Activated CD8-positive, alpha-beta memory T cell treated with anti-CD3 and anti-CD28 coated beads, Interleukin-2, amount 10 ng/mL, durations not matched to agents 7 days and 5 days (primary cell): ENCODE measurements at regions not wholly inside any gene's neighbourhood (a gene's known extent, or its start where the extent isn't known, plus 50 kb on each side); places are given as distances from the start of the nearest gene placed in this dataset.

Source experiments
- ATAC-seq: fragments of 150-1000 bp; cut with Tn5 transposase; one replicate; pipeline ENCODE4 v1.10.0; 2021; ENCODE audit warnings: moderate library complexity
- CTCF ChIA-PET: fragments of 350-600 bp; sonication (Branson Sonifier 250); formaldehyde crosslinking; loops from one replicate; lab custom pipeline; 2021; ENCODE audit warnings: antibody characterized with exemption; lab: Charles Lee
- DNase-seq: peaks from one replicate; pipeline ENCODE4 v3.0.0-alpha.2; 2020
- H3K27ac Mint-ChIP-seq: one replicate; pipeline ENCODE4 v1.8.0; 2021; ENCODE audit warnings: mild to moderate bottlenecking, mixed read lengths
- H3K27me3 Mint-ChIP-seq: one replicate; pipeline ENCODE4 v1.8.0; 2021; ENCODE audit warnings: mixed read lengths
- H3K36me3 Mint-ChIP-seq: one replicate; pipeline ENCODE4 v1.8.0; 2021; ENCODE audit warnings: mild to moderate bottlenecking, mixed read lengths
- H3K4me1 Mint-ChIP-seq: one replicate; pipeline ENCODE4 v1.8.0; 2021; ENCODE audit warnings: mixed read lengths
- H3K4me3 Mint-ChIP-seq: one replicate; pipeline ENCODE4 v1.8.0; 2021; ENCODE audit warnings: mild to moderate bottlenecking, moderate library complexity, mixed read lengths
- H3K9me3 Mint-ChIP-seq: one replicate; pipeline ENCODE4 v1.8.0; 2022; ENCODE audit warnings: low read depth, mixed read lengths

GRCh38 chr7:115476671-115477181 is 553.8 kb downstream of the TFEC start:
- H3K4me3 Mint-ChIP-seq, result peak overlapping the region; percentile 64
- no peak for DNase-seq
- peaks cover 18% of the 10 kb centered on the region for H3K4me1 Mint-ChIP-seq
- H3K36me3 Mint-ChIP-seq, result no peaks in the 10 kb centered on the region
- H3K9me3 Mint-ChIP-seq, result no peaks in the 10 kb centered on the region
- no peak for ATAC-seq
- CTCF ChIA-PET, result interaction anchor here (1.0 kb wide), 1 partner anchor 14 kb away, joined by 3 read pairs; no protein-coding TSS in a partner anchor
- H3K27me3 Mint-ChIP-seq, result peaks cover 35% of the 10 kb centered on the region
- no peak overlapping the region for H3K27ac Mint-ChIP-seq

- Mint-ChIP-seq H3K9me3 (no peaks in the 10 kb centered on the region), H3K27me3 (peaks cover 30% of the 10 kb centered on the region), H3K27ac (no peak overlapping the region), H3K4me1 (peaks cover 18% of the 10 kb centered on the region), H3K4me3 (no peak overlapping the region), H3K36me3 (no peaks in the 10 kb centered on the region)
- DNase-seq, result no peak
- CTCF ChIA-PET, result no interaction called here
- peak; percentile 70 for ATAC-seq
Measured at GRCh38 chr7:115475761-115476385, 554.0 kb downstream of the MDFIC start.

GRCh38 chr7:115475206-115475605 is 553.3 kb downstream of the MDFIC start:
- ATAC-seq (no peak), DNase-seq (no peak)
- no peak overlapping the region for H3K4me3 Mint-ChIP-seq
- peaks cover 26% of the 10 kb centered on the region for H3K27me3 Mint-ChIP-seq
- H3K27ac Mint-ChIP-seq, result no peak overlapping the region
- no peaks in the 10 kb centered on the region for H3K36me3 Mint-ChIP-seq
- H3K4me1 Mint-ChIP-seq, result peaks cover 18% of the 10 kb centered on the region
- no peaks in the 10 kb centered on the region for H3K9me3 Mint-ChIP-seq
- CTCF ChIA-PET, result no interaction called here

- peaks cover 17% of the 10 kb centered on the region for H3K27me3 Mint-ChIP-seq
Measured at GRCh38 chr7:115474137-115474536, 552.2 kb downstream of the MDFIC start.

GRCh38 chr7:115471891-115472290 is 550.0 kb downstream of the MDFIC start:
- CTCF ChIA-PET, result no interaction called here
- Mint-ChIP-seq H3K4me1 (peaks cover 16% of the 10 kb centered on the region), H3K27me3 (peaks cover 13% of the 10 kb centered on the region), H3K4me3 (no peak overlapping the region), H3K9me3 (no peaks in the 10 kb centered on the region), H3K27ac (no peak overlapping the region), H3K36me3 (no peaks in the 10 kb centered on the region)
- ATAC-seq, result no peak
- DNase-seq, result no peak

More at GRCh38 chr7:115474137-115474536, 552.2 kb downstream of the MDFIC start:
- Mint-ChIP-seq H3K27ac (no peak overlapping the region), H3K4me1 (peaks cover 18% of the 10 kb centered on the region), H3K4me3 (no peak overlapping the region), H3K36me3 (no peaks in the 10 kb centered on the region), H3K9me3 (no peaks in the 10 kb centered on the region)
- ATAC-seq, result no peak
- DNase-seq, result no peak
- CTCF ChIA-PET, result no interaction called here

GRCh38 chr7:115462301-115463015 is 540.6 kb downstream of the MDFIC start:
- peaks cover 6% of the 10 kb centered on the region for H3K27me3 Mint-ChIP-seq
- ATAC-seq (no peak), DNase-seq (no peak)
- CTCF ChIA-PET, result no interaction called here
- no peak overlapping the region for H3K4me3 Mint-ChIP-seq
- no peaks in the 10 kb centered on the region for H3K4me1 Mint-ChIP-seq
- no peaks in the 10 kb centered on the region for H3K36me3 Mint-ChIP-seq
- no peak overlapping the region for H3K27ac Mint-ChIP-seq
- H3K9me3 Mint-ChIP-seq, result no peaks in the 10 kb centered on the region

- H3K4me1 Mint-ChIP-seq, result no peaks in the 10 kb centered on the region
- no peak overlapping the region for H3K4me3 Mint-ChIP-seq
- H3K27ac Mint-ChIP-seq, result no peak overlapping the region
- CTCF ChIA-PET, result no interaction called here
- no peaks in the 10 kb centered on the region for H3K36me3 Mint-ChIP-seq
- no peaks in the 10 kb centered on the region for H3K27me3 Mint-ChIP-seq
- H3K9me3 Mint-ChIP-seq, result no peaks in the 10 kb centered on the region
- no peak for DNase-seq
- ATAC-seq, result no peak
Measured at GRCh38 chr7:115449689-115450088, 527.8 kb downstream of the MDFIC start.

GRCh38 chr7:115447495-115447894 is 525.6 kb downstream of the MDFIC start:
- Mint-ChIP-seq H3K36me3 (no peaks in the 10 kb centered on the region), H3K27me3 (no peaks in the 10 kb centered on the region), H3K4me3 (no peak overlapping the region), H3K27ac (no peak overlapping the region), H3K9me3 (no peaks in the 10 kb centered on the region), H3K4me1 (no peaks in the 10 kb centered on the region)
- no peak for ATAC-seq
- CTCF ChIA-PET, result no interaction called here
- no peak for DNase-seq

- H3K27ac Mint-ChIP-seq, result no peak overlapping the region
- H3K36me3 Mint-ChIP-seq, result no peaks in the 10 kb centered on the region
- ATAC-seq (no peak), DNase-seq (no peak)
- CTCF ChIA-PET, result no interaction called here
- no peaks in the 10 kb centered on the region for H3K9me3 Mint-ChIP-seq
- no peaks in the 10 kb centered on the region for H3K4me1 Mint-ChIP-seq
- H3K27me3 Mint-ChIP-seq, result no peaks in the 10 kb centered on the region
- H3K4me3 Mint-ChIP-seq, result no peak overlapping the region
Measured at GRCh38 chr7:115441033-115441432, 519.1 kb downstream of the MDFIC start.

GRCh38 chr7:115435178-115435577 is 513.3 kb downstream of the MDFIC start:
- H3K36me3 Mint-ChIP-seq, result no peaks in the 10 kb centered on the region
- no peak overlapping the region for H3K4me3 Mint-ChIP-seq
- H3K27me3 Mint-ChIP-seq, result no peaks in the 10 kb centered on the region
- CTCF ChIA-PET, result no interaction called here
- DNase-seq (no peak), ATAC-seq (no peak)
- no peaks in the 10 kb centered on the region for H3K9me3 Mint-ChIP-seq
- H3K27ac Mint-ChIP-seq, result no peak overlapping the region
- H3K4me1 Mint-ChIP-seq, result no peaks in the 10 kb centered on the region

GRCh38 chr7:115429918-115430317 is 508.0 kb downstream of the MDFIC start:
- CTCF ChIA-PET, result no interaction called here
- ATAC-seq, result no peak
- no peaks in the 10 kb centered on the region for H3K9me3 Mint-ChIP-seq
- no peak for DNase-seq
- H3K27ac Mint-ChIP-seq, result no peak overlapping the region
- no peaks in the 10 kb centered on the region for H3K36me3 Mint-ChIP-seq
- no peaks in the 10 kb centered on the region for H3K27me3 Mint-ChIP-seq
- H3K4me3 Mint-ChIP-seq, result no peak overlapping the region
- no peaks in the 10 kb centered on the region for H3K4me1 Mint-ChIP-seq

- CTCF ChIA-PET, result no interaction called here
- Mint-ChIP-seq H3K9me3 (no peaks in the 10 kb centered on the region), H3K4me1 (no peaks in the 10 kb centered on the region), H3K36me3 (no peaks in the 10 kb centered on the region), H3K27ac (no peak overlapping the region), H3K27me3 (no peaks in the 10 kb centered on the region), H3K4me3 (no peak overlapping the region)
- ATAC-seq (no peak), DNase-seq (no peak)
Measured at GRCh38 chr7:115417662-115418061, 495.8 kb downstream of the MDFIC start.

- no peak overlapping the region for H3K27ac Mint-ChIP-seq
- CTCF ChIA-PET, result no interaction called here
- H3K9me3 Mint-ChIP-seq, result no peaks in the 10 kb centered on the region
- ATAC-seq (no peak), DNase-seq (no peak)
- peaks cover 13% of the 10 kb centered on the region for H3K4me1 Mint-ChIP-seq
- no peak overlapping the region for H3K4me3 Mint-ChIP-seq
- no peaks in the 10 kb centered on the region for H3K27me3 Mint-ChIP-seq
- no peaks in the 10 kb centered on the region for H3K36me3 Mint-ChIP-seq
Measured at GRCh38 chr7:115410972-115411686, 489.2 kb downstream of the MDFIC start.

GRCh38 chr7:115410434-115410820 is 488.5 kb downstream of the MDFIC start:
- CTCF ChIA-PET, result no interaction called here

More at GRCh38 chr7:115410434-115410820, 488.5 kb downstream of the MDFIC start:
- no peak overlapping the region for H3K27ac Mint-ChIP-seq
- H3K36me3 Mint-ChIP-seq, result no peaks in the 10 kb centered on the region
- H3K4me3 Mint-ChIP-seq, result no peak overlapping the region
- ATAC-seq, result no peak
- H3K9me3 Mint-ChIP-seq, result no peaks in the 10 kb centered on the region
- no peak for DNase-seq
- peaks cover 13% of the 10 kb centered on the region for H3K4me1 Mint-ChIP-seq
- H3K27me3 Mint-ChIP-seq, result no peaks in the 10 kb centered on the region
